Panc1 (cell line): ENCODE measurements at regions not wholly inside any gene's neighbourhood (a gene's known extent, or its start where the extent isn't known, plus 50 kb on each side); places are given as distances from the start of the nearest gene placed in this dataset.

Source experiments
- ATAC-seq: fragments of 200-7000 bp; cut with Tn5 transposase; 2 replicates; pipeline ENCODE4 v1.9.1; 2020; ENCODE audit warnings: mild to moderate bottlenecking, moderate library complexity
- BruUV-seq: library from RNA; stranded (reverse); fragments of 400-500 nt; replicated peaks from 2 replicates; lab custom pipeline; 2021; lab: Mats Ljungman, UMichigan
- CTCF ChIA-PET: fragments of 300-600 bp; sonication (Branson Sonifier 250); formaldehyde crosslinking; loops from one replicate; lab custom pipeline; 2022; ENCODE audit warnings: antibody characterized with exemption; lab: Charles Lee
- POLR2A ChIA-PET: fragments of 300-600 bp; sonication (Branson Sonifier 250); formaldehyde crosslinking; loops from one replicate; lab custom pipeline; 2022; ENCODE audit warnings: antibody characterized with exemption; lab: Charles Lee
- DNase-seq: peaks from one replicate; pipeline ENCODE4 v3.0.0-alpha.2; 2010; ENCODE audit warnings: low read depth, low spot score
- H3K27ac ChIP-seq: 2 replicates; pipeline ENCODE4 v1.5.1; 2011; ENCODE audit warnings: mild to moderate bottlenecking, low read length, inconsistent platforms
- H3K27me3 ChIP-seq: fragments of 200-500 bp; sonication (Bioruptor generic); 2 replicates; pipeline ENCODE4 v1.6.0; 2014; ENCODE audit warnings: low read length, inconsistent platforms; ENCODE audit not compliant: control insufficient read depth, insufficient read depth
- H3K36me3 ChIP-seq: fragments of 200-500 bp; sonication (Bioruptor generic); 2 replicates; pipeline ENCODE4 v1.5.1; 2014; ENCODE audit warnings: inconsistent platforms, mild to moderate bottlenecking, low read length, moderate library complexity; ENCODE audit not compliant: control insufficient read depth, insufficient read depth
- H3K4me1 ChIP-seq: 2 replicates; pipeline ENCODE4 v1.5.1; 2011; ENCODE audit warnings: inconsistent platforms, mild to moderate bottlenecking, low read length, moderate library complexity; ENCODE audit not compliant: control insufficient read depth, insufficient read depth
- H3K4me3 ChIP-seq, 2 experiments: 2 replicates each; pipeline ENCODE4 v1.5.1; 2011 to 2012; ENCODE audit warnings: low read depth in 2 of 2, low read length in 2 of 2, mild to moderate bottlenecking in 2 of 2, inconsistent platforms in 1 of 2, moderate library complexity in 1 of 2
- H3K9me3 ChIP-seq: fragments of 200-500 bp; sonication (Bioruptor generic); 2 replicates; pipeline ENCODE4 v1.5.1; 2014; ENCODE audit warnings: low read depth, mild to moderate bottlenecking, inconsistent platforms, low read length, moderate library complexity; ENCODE audit not compliant: control insufficient read depth, insufficient read depth
- CTCF ChIP-seq: fragments of 450-650 bp; IDR thresholded peaks from 2 replicates; pipeline ENCODE4 v1.5.1; 2017; ENCODE audit warnings: mild to moderate bottlenecking
- POLR2AphosphoS5 ChIP-seq: IDR thresholded peaks from 2 replicates; pipeline ENCODE4 v1.6.1; 2012; ENCODE audit warnings: mild to moderate bottlenecking, low read depth, low read length, moderate library complexity
- REST ChIP-seq, 2 experiments: IDR thresholded peaks; 2 replicates each; pipeline ENCODE4 v1.6.1; 2011 to 2012; ENCODE audit warnings: low read depth in 2 of 2, control low read depth in 1 of 2, low read length in 1 of 2, mild to moderate bottlenecking in 1 of 2, moderate library complexity in 1 of 2; ENCODE audit not compliant: insufficient read depth in 1 of 2
- SIN3A ChIP-seq: IDR thresholded peaks from 2 replicates; pipeline ENCODE4 v1.6.1; 2012; ENCODE audit warnings: low read depth, mild to moderate bottlenecking, low read length, moderate library complexity, borderline replicate concordance; ENCODE audit not compliant: insufficient read depth
- TCF7L2 ChIP-seq: IDR thresholded peaks from 2 replicates; pipeline ENCODE4 v1.6.1; 2011; ENCODE audit warnings: mild to moderate bottlenecking, low read depth, low read length, inconsistent platforms
- in situ Hi-C: cut with HindIII; loops from 2 replicates; pipeline ENCODE4 v1.10.0; 2016; ENCODE audit warnings: low sequenced_read_pairs, low pct_unique_long_range_greater_than_20kb
- intact Hi-C: fragments of 100-400 bp; cut with micrococcal nuclease; formaldehyde crosslinking; loops from one replicate; pipeline ENCODE4 v1.10.0; 2022; ENCODE audit not compliant: unreplicated experiment

DNA sequence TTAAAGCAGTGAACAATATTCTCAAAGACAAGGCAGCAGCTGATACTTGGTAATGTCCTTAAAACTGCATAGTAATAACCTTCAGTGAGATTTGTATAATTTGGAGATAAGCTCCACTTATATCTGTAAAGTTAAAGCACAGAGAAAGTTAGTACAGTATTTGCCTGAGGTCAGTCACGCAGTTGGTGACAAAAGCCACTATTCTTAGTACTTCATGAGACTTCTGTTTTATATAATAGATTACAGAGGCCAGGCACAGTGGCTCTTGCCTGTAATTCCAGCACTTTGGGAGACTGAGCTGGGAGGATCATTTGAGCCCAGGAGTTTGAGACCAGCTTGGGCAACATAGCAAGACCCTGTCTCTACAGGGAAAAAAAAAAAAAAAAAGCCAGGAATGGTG is 266.4 kb upstream of the DMRT1 start:
- POLR2A ChIA-PET, result interaction anchor here (0.6 kb wide), 1 partner anchor 224 kb away, joined by 3 read pairs; no protein-coding TSS in a partner anchor
- CTCF ChIA-PET, result no interaction called here
- intact Hi-C loops, result no loop called here
- no peak for DNase-seq
- no peak for ATAC-seq
- H3K9me3 ChIP-seq, result no peaks in the 10 kb centered on the region
- no peak overlapping the region for H3K27ac ChIP-seq
- no TSS peak for BruUV-seq
- no peaks in the 10 kb centered on the region for H3K36me3 ChIP-seq
- in situ Hi-C loops, result no loop called here
- H3K4me3 ChIP-seq, result no peak overlapping the region
- no peak for TF ChIP-seq TCF7L2
- TF ChIP-seq SIN3A, result no peak
- TF ChIP-seq POLR2AphosphoS5, result no peak
- TF ChIP-seq REST (IDR thresholded peaks at IDR 0.05; ENCODE audit: insufficient read depth in 1 of 2, low read depth in 2 of 2, low read length in 1 of 2), result no peak
- no peak for TF ChIP-seq CTCF
- no peaks in the 10 kb centered on the region for H3K27me3 ChIP-seq
- peaks cover 7% of the 10 kb centered on the region; the same call in 1 of the 2 replicates for H3K4me1 ChIP-seq

- Histone ChIP-seq H3K36me3 (no peaks in the 10 kb centered on the region), H3K4me1 (no peaks in the 10 kb centered on the region; the same call in 1 of the 2 replicates), H3K4me3 (no peak overlapping the region), H3K27me3 (no peaks in the 10 kb centered on the region), H3K9me3 (no peaks in the 10 kb centered on the region), H3K27ac (no peak overlapping the region)
- BruUV-seq, result no TSS peak
- ATAC-seq (no peak), DNase-seq (no peak)
- in situ Hi-C loops, result no loop called here
- intact Hi-C loops, result no loop called here
- CTCF ChIA-PET, result no interaction called here
- TF ChIP-seq TCF7L2 (no peak), SIN3A (no peak), CTCF (no peak), REST (IDR thresholded peaks at IDR 0.05; ENCODE audit: insufficient read depth in 1 of 2, low read depth in 2 of 2, low read length in 1 of 2) (no peak), POLR2AphosphoS5 (no peak)
- POLR2A ChIA-PET, result no interaction called here
Observed at GRCh38 chr9:580652-581342, 260.7 kb upstream of the DMRT1 start.
